ENCODE measurements at regions not wholly inside any gene's neighbourhood (a gene's known extent, or its start where the extent isn't known, plus 50 kb on each side); places are given as distances from the start of the nearest gene placed in this dataset.
A peak's percentile ranks its signal among the peaks of the same experiment; 100 is the strongest.

DNA sequence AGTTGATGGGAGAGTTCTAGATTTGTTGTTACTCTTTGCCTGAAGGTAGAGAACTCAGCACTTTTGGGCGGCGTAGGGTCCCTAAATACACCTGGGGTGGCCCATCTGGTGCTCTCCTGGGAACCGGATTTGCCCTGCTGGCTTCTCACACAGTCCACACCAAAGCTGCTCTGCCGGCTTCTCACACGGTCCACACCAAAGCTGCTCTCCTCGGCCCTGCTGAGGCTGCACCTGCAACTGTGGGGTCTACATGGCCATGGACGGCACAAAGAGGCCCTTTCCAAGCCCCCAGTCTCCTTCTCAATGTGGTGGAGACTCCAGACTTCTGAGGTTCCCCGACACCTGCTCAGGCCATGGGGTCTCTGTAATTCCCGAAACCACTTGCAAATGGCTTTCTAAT is 124.8 kb upstream of the GPC1 start:
- no peaks in the 10 kb centered on the region for H3K27me3 ChIP-seq
- WGBS: 95% methylated on average over 8 of the region's 9 CpGs
- DNase-seq (ENCODE audit: low spot score in 2 of 2): peak in 1 of 2 donors; percentile 35
- H3K4me3 ChIP-seq: no peak overlapping the region
- H3K9me3 ChIP-seq: no peaks in the 10 kb centered on the region
- no peaks in the 10 kb centered on the region for H3K36me3 ChIP-seq
- no peaks in the 10 kb centered on the region for H3K4me1 ChIP-seq
- no peak for TF ChIP-seq POLR2AphosphoS5 (IDR thresholded peaks at IDR 0.05)
- TF ChIP-seq CTCF (IDR thresholded peaks at IDR 0.05): no peak
- TF ChIP-seq EP300 (IDR thresholded peaks at IDR 0.05): no peak
- no peak for TF ChIP-seq POLR2A (IDR thresholded peaks at IDR 0.05)
- H3K27ac ChIP-seq: no peak overlapping the region

DNA sequence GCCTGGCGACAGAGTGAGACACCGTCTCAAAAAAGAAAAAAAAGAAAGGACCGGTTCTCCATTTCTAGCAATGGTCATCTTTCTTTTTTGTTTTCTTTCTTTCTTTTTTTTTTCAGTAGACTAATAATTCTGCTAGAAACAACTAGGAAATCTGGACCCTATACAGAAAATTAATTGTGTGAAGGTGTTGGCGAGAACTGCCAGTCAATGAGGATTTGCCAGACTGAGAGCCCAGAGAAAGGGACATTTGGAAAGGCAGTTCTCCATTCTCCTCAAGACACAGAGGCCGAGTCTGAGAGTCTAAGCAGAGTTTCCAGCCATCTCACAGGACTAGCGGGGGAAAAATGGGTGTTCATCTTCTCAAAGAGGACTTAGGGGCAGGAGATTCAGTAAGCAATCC is 123.6 kb upstream of the GPC1 start:
- Histone ChIP-seq H3K27ac (no peak overlapping the region), H3K4me1 (no peaks in the 10 kb centered on the region), H3K9me3 (no peaks in the 10 kb centered on the region), H3K27me3 (no peaks in the 10 kb centered on the region), H3K36me3 (no peaks in the 10 kb centered on the region), H3K4me3 (no peak overlapping the region)
- no peak for DNase-seq (ENCODE audit: low spot score in 2 of 2)
- TF ChIP-seq CTCF (IDR thresholded peaks at IDR 0.05): no peak
- TF ChIP-seq POLR2AphosphoS5 (IDR thresholded peaks at IDR 0.05): no peak
- no peak for TF ChIP-seq POLR2A (IDR thresholded peaks at IDR 0.05)
- no peak for TF ChIP-seq EP300 (IDR thresholded peaks at IDR 0.05)
- 92% methylated on average over 6 of the region's 6 CpGs for WGBS

- peaks cover 11% of the 10 kb centered on the region for H3K4me1 ChIP-seq
- peaks cover 18% of the 10 kb centered on the region for H3K27me3 ChIP-seq
- peak overlapping the region; percentile 69 for H3K27ac ChIP-seq
- no peaks in the 10 kb centered on the region for H3K9me3 ChIP-seq
- peak in 1 of 2 donors; percentile 60 for DNase-seq (ENCODE audit: low spot score in 2 of 2)
- H3K4me3 ChIP-seq: no peak overlapping the region
- WGBS: 86% methylated on average over 7 of the region's 11 CpGs
- TF ChIP-seq POLR2AphosphoS5 (IDR thresholded peaks at IDR 0.05): no peak
- no peak for TF ChIP-seq POLR2A (IDR thresholded peaks at IDR 0.05)
- no peaks in the 10 kb centered on the region for H3K36me3 ChIP-seq
These were observed 116.1 kb upstream of the GPC1 start for GRCh38 chr2:240319221-240319854.

- DNase-seq (ENCODE audit: low spot score in 2 of 2): no peak
- H3K36me3 ChIP-seq: no peaks in the 10 kb centered on the region
- H3K27ac ChIP-seq: peak overlapping the region; percentile 69
- peaks cover 11% of the 10 kb centered on the region for H3K4me1 ChIP-seq
- TF ChIP-seq POLR2A (IDR thresholded peaks at IDR 0.05) (no peak), CTCF (IDR thresholded peaks at IDR 0.05) (no peak), POLR2AphosphoS5 (IDR thresholded peaks at IDR 0.05) (no peak), EP300 (IDR thresholded peaks at IDR 0.05) (no peak)
- H3K4me3 ChIP-seq: no peak overlapping the region
- 40% methylated on average over 9 of the region's 9 CpGs for WGBS
- H3K9me3 ChIP-seq: no peaks in the 10 kb centered on the region
- H3K27me3 ChIP-seq: peaks cover 18% of the 10 kb centered on the region
These were observed 115.6 kb upstream of the GPC1 start for GRCh38 chr2:240319855-240320203.

- Histone ChIP-seq H3K27ac (peak overlapping the region; percentile 69), H3K27me3 (peaks cover 18% of the 10 kb centered on the region), H3K36me3 (no peaks in the 10 kb centered on the region), H3K4me1 (peaks cover 12% of the 10 kb centered on the region), H3K9me3 (no peaks in the 10 kb centered on the region), H3K4me3 (no peak overlapping the region)
- WGBS: 40% methylated on average over 17 of the region's 25 CpGs
- TF ChIP-seq EP300 (IDR thresholded peaks at IDR 0.05) (no peak), POLR2AphosphoS5 (IDR thresholded peaks at IDR 0.05) (no peak), POLR2A (IDR thresholded peaks at IDR 0.05) (no peak), CTCF (IDR thresholded peaks at IDR 0.05) (no peak)
- peak in 1 of 2 donors; percentile 72 for DNase-seq (ENCODE audit: low spot score in 2 of 2)
These were observed 115.1 kb upstream of the GPC1 start for GRCh38 chr2:240320204-240320993.

All from suprapubic skin (tissue), 4 donors.